22Rv1 (cell line): ENCODE measurements at regions not wholly inside any gene's neighbourhood (a gene's known extent, or its start where the extent isn't known, plus 50 kb on each side); places are given as distances from the start of the nearest gene placed in this dataset.

Experiments
- CTCF ChIP-seq: fragments of 450-650 bp; IDR thresholded peaks from 2 replicates; pipeline ENCODE4 v1.5.1; 2017; ENCODE audit warnings: mild to moderate bottlenecking
- ZFX ChIP-seq: fragments of 450-650 bp; IDR thresholded peaks from 2 replicates; pipeline ENCODE4 v1.6.1; 2017; ENCODE audit warnings: antibody characterized with exemption, borderline replicate concordance

GRCh38 chr16:79847101-79847500 is 246.6 kb upstream of the MAF start:
- no peak for TF ChIP-seq CTCF
- TF ChIP-seq ZFX: no peak
